ENCODE measurements at regions not wholly inside any gene's neighbourhood (a gene's known extent, or its start where the extent isn't known, plus 50 kb on each side); places are given as distances from the start of the nearest gene placed in this dataset.
A peak's percentile ranks its signal among the peaks of the same experiment; 100 is the strongest.

DNA sequence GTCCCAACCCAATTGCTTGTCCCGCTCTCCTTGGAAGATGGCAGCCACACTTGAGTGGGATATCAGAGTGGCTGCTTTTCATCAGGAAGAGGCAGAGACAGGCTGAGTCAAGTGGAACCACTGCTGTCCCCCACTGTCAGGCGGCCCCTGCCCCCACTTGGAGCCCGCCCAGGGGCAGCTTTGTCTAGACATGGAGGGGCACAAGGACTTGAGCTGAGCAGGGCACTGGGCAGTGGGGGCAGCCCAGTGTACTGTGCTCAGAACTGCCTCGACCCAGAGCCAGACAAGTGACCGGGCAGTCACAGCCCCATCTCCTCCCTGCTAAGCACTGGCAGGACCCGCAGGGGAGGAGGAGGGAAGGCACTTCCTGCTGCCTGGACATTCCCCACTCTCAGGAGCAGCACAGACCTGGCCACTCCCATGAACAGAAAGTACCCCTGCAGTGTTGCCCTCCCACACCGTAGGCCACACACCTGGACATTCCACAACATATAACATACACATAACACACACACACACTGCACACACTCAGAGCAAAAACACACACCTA is 91.0 kb downstream of the MRPL36 start:
- H3K36me3 ChIP-seq (ENCODE audit: control insufficient read depth, insufficient read depth, low read length) = no peaks in the 10 kb centered on the region
- ChIA-PET POLR2A (no interaction called here), CTCF (interaction anchor here (0.5 kb wide), 1 partner anchor 10 kb away, joined by 3 read pairs; no protein-coding TSS in a partner anchor)
- ATAC-seq (0 out of 2 replicates have a peak, but pooled peaks have one; percentile 42), DNase-seq (ENCODE audit: low read depth, low spot score) (no peak)
- no peaks in the 10 kb centered on the region for H3K9me3 ChIP-seq (ENCODE audit: control insufficient read depth, insufficient read depth, low read depth, low read length)
- H3K4me3 ChIP-seq (ENCODE audit: low read depth in 2 of 2, low read length in 2 of 2) = no peak overlapping the region
- intact Hi-C loops (cut with micrococcal nuclease; ENCODE audit: unreplicated experiment) (no loop called here), in situ Hi-C loops (cut with HindIII; ENCODE audit: low pct_unique_long_range_greater_than_20kb, low sequenced_read_pairs) (no loop called here)
- H3K4me1 ChIP-seq (ENCODE audit: control insufficient read depth, insufficient read depth, low read length) = no peaks in the 10 kb centered on the region
- no peak for TF ChIP-seq POLR2AphosphoS5 (IDR thresholded peaks at IDR 0.05; ENCODE audit: low read depth, low read length)
- TF ChIP-seq CTCF (IDR thresholded peaks at IDR 0.05) = no peak
- no peak for TF ChIP-seq REST (IDR thresholded peaks at IDR 0.05; ENCODE audit: insufficient read depth in 1 of 2, low read depth in 2 of 2, low read length in 1 of 2)
- no peak for TF ChIP-seq SIN3A (IDR thresholded peaks at IDR 0.05; ENCODE audit: borderline replicate concordance, insufficient read depth, low read depth, low read length)
- TF ChIP-seq TCF7L2 (IDR thresholded peaks at IDR 0.05; ENCODE audit: low read depth, low read length) = no peak
- no TSS peak for BruUV-seq (replicated peaks)
- H3K27me3 ChIP-seq (ENCODE audit: control insufficient read depth, insufficient read depth, low read length) = no peaks in the 10 kb centered on the region
- no peak overlapping the region for H3K27ac ChIP-seq (ENCODE audit: low read length)

- ATAC-seq = no peak; the same call in 1 of the 2 replicates
- no peaks in the 10 kb centered on the region for H3K4me1 ChIP-seq (ENCODE audit: control insufficient read depth, insufficient read depth, low read length)
- H3K27ac ChIP-seq (ENCODE audit: low read length) = no peak overlapping the region
- ChIA-PET CTCF (no interaction called here), POLR2A (no interaction called here)
- H3K4me3 ChIP-seq (ENCODE audit: low read depth in 2 of 2, low read length in 2 of 2) = no peak overlapping the region
- no peak for DNase-seq (ENCODE audit: low read depth, low spot score)
- no peaks in the 10 kb centered on the region for H3K36me3 ChIP-seq (ENCODE audit: control insufficient read depth, insufficient read depth, low read length)
- no peak for TF ChIP-seq POLR2AphosphoS5 (IDR thresholded peaks at IDR 0.05; ENCODE audit: low read depth, low read length)
- TF ChIP-seq REST (IDR thresholded peaks at IDR 0.05; ENCODE audit: insufficient read depth in 1 of 2, low read depth in 2 of 2, low read length in 1 of 2) = no peak
- no peak for TF ChIP-seq SIN3A (IDR thresholded peaks at IDR 0.05; ENCODE audit: borderline replicate concordance, insufficient read depth, low read depth, low read length)
- TF ChIP-seq TCF7L2 (IDR thresholded peaks at IDR 0.05; ENCODE audit: low read depth, low read length) = no peak
- no peak for TF ChIP-seq CTCF (IDR thresholded peaks at IDR 0.05)
- H3K9me3 ChIP-seq (ENCODE audit: control insufficient read depth, insufficient read depth, low read depth, low read length) = no peaks in the 10 kb centered on the region
- BruUV-seq (replicated peaks) = no TSS peak
- in situ Hi-C loops (cut with HindIII; ENCODE audit: low pct_unique_long_range_greater_than_20kb, low sequenced_read_pairs) = no loop called here
- intact Hi-C loops (cut with micrococcal nuclease; ENCODE audit: unreplicated experiment) = no loop called here
- H3K27me3 ChIP-seq (ENCODE audit: control insufficient read depth, insufficient read depth, low read length) = no peaks in the 10 kb centered on the region
Observed at GRCh38 chr5:1707467-1707866, 92.2 kb downstream of the MRPL36 start.

All from Panc1 (cell line).